ENCODE measurements at regions not wholly inside any gene's neighbourhood (a gene's known extent, or its start where the extent isn't known, plus 50 kb on each side); places are given as distances from the start of the nearest gene placed in this dataset.

DNA sequence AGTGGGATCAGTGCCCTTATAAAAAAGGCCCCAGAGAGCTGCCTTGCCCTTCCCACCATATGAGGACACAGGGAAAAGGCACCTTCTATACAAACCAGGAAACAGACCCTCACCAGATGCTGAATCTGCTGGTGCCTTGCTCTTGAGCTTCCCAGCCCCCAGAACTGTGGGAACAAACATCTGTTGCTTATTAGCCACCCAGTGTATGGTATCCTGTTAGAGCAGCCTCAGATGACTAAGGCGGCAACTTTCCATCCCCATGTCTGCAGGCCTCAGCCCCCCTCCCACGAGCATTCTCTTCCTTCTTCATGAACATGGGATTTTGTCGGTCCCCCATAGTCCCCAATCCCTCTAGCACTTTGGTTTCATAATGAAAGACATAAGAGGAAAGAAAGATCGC, 202.5 kb upstream of the GAS1 start:
- no peak for TF ChIP-seq ZNF384 (IDR thresholded peaks at IDR 0.05)
- TF ChIP-seq, protein P1, sequence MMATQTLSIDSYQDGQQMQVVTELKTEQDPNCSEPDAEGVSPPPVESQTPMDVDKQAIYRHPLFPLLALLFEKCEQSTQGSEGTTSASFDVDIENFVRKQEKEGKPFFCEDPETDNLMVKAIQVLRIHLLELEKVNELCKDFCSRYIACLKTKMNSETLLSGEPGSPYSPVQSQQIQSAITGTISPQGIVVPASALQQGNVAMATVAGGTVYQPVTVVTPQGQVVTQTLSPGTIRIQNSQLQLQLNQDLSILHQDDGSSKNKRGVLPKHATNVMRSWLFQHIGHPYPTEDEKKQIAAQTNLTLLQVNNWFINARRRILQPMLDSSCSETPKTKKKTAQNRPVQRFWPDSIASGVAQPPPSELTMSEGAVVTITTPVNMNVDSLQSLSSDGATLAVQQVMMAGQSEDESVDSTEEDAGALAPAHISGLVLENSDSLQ (IDR thresholded peaks at IDR 0.05): no peak
- no peak for TF ChIP-seq FOXA1 (IDR thresholded peaks at IDR 0.05)
- TF ChIP-seq LEF1 (IDR thresholded peaks at IDR 0.05; ENCODE audit: borderline replicate concordance): no peak
- no peak for TF ChIP-seq TARDBP (IDR thresholded peaks at IDR 0.05)
- no peak for TF ChIP-seq SP1 (IDR thresholded peaks at IDR 0.05)
- no peak for TF ChIP-seq FOXM1 (IDR thresholded peaks at IDR 0.05; ENCODE audit: borderline replicate concordance)
- TF ChIP-seq ELF4 (IDR thresholded peaks at IDR 0.05): no peak
- no peak for TF ChIP-seq SUZ12 (IDR thresholded peaks at IDR 0.05)
- TF ChIP-seq NFRKB (IDR thresholded peaks at IDR 0.05): no peak
- TF ChIP-seq FOXK2 (IDR thresholded peaks at IDR 0.05): no peak
- TF ChIP-seq ARNT (IDR thresholded peaks at IDR 0.05): no peak
